NCI-H146 treated with DMSO at 0.1 percent for 48 hours (cell line): ENCODE measurements at regions not wholly inside any gene's neighbourhood (a gene's known extent, or its start where the extent isn't known, plus 50 kb on each side); places are given as distances from the start of the nearest gene placed in this dataset.
A peak's percentile ranks its signal among the peaks of the same experiment; 100 is the strongest.
"Not testable (repeated sequence)": the region's sequence is repeated elsewhere in the genome, so short reads cannot be mapped to it uniquely, and the experiment has no call there.

ENCODE experiments used
- DNase-seq: peaks from one replicate; lab custom pipeline; 2025; ENCODE audit not compliant: unreplicated experiment; lab: John Stamatoyannopoulos, UW

GRCh38 chr10:93127642-93128215, 54.0 kb downstream of the CYP26A1 start:
- DNase-seq, result not testable (repeated sequence)

GRCh38 chr10:93131986-93132385, 58.3 kb downstream of the CYP26A1 start:
- DNase-seq, result peak; percentile 32

GRCh38 chr10:93138113-93138870, 64.6 kb downstream of the CYP26A1 start:
- no peak for DNase-seq

GRCh38 chr10:93139059-93139655, 65.5 kb downstream of the CYP26A1 start:
- no peak for DNase-seq

- no peak for DNase-seq
Measured at GRCh38 chr10:93142534-93142933, 68.8 kb downstream of the CYP26A1 start.

GRCh38 chr10:93143281-93143680, 69.6 kb downstream of the CYP26A1 start:
- no peak for DNase-seq

GRCh38 chr10:93146336-93146735, 72.6 kb downstream of the CYP26A1 start:
- no peak for DNase-seq

- DNase-seq, result no peak
Measured at GRCh38 chr10:93147281-93147680, 73.6 kb downstream of the CYP26A1 start.

- no peak for DNase-seq
Measured at GRCh38 chr10:93148476-93148875, 74.8 kb downstream of the CYP26A1 start.

- DNase-seq, result no peak
Measured at GRCh38 chr10:93149761-93150160, 76.1 kb downstream of the CYP26A1 start.

- no peak for DNase-seq
Measured at GRCh38 chr10:93150289-93150688, 76.6 kb downstream of the CYP26A1 start.

GRCh38 chr10:93150990-93151547, 77.4 kb downstream of the CYP26A1 start:
- DNase-seq, result no peak

- DNase-seq, result no peak
Measured at GRCh38 chr10:93152136-93152535, 78.4 kb downstream of the CYP26A1 start.

GRCh38 chr10:93154531-93154930, 80.8 kb downstream of the CYP26A1 start:
- DNase-seq, result no peak

- no peak for DNase-seq
Measured at GRCh38 chr10:93160140-93160539, 86.4 kb downstream of the CYP26A1 start.

- DNase-seq, result no peak
Measured at GRCh38 chr10:93160829-93161228, 87.1 kb downstream of the CYP26A1 start.

- no peak for DNase-seq
Measured at GRCh38 chr10:93165367-93165766, 91.7 kb downstream of the CYP26A1 start.

- no peak for DNase-seq
Measured at GRCh38 chr10:93166134-93166533, 92.4 kb downstream of the CYP26A1 start.

GRCh38 chr10:93171837-93172236, 98.1 kb downstream of the CYP26A1 start:
- no peak for DNase-seq

- DNase-seq, result no peak
Measured at GRCh38 chr10:93173967-93174845, 100.5 kb downstream of the CYP26A1 start.

GRCh38 chr10:93175490-93175889, 101.8 kb downstream of the CYP26A1 start:
- no peak for DNase-seq
